Mesothelial cell of epicardium (in vitro differentiated cells): ENCODE measurements at regions not wholly inside any gene's neighbourhood (a gene's known extent, or its start where the extent isn't known, plus 50 kb on each side); places are given as distances from the start of the nearest gene placed in this dataset.

ENCODE experiments used
- DNase-seq, 2 experiments: peaks; one replicate each; pipeline ENCODE4 v3.0.0; 2021; ENCODE audit warnings: low spot score in 2 of 2; ENCODE audit not compliant: unreplicated experiment in 2 of 2
- H3K27ac Mint-ChIP-seq: 2 replicates; pipeline ENCODE4 v1.8.0; 2021; ENCODE audit warnings: mixed read lengths
- H3K27me3 Mint-ChIP-seq: 2 replicates; pipeline ENCODE4 v1.8.0; 2021; ENCODE audit warnings: low read depth, mixed read lengths
- H3K36me3 Mint-ChIP-seq: 2 replicates; pipeline ENCODE4 v1.8.0; 2021; ENCODE audit warnings: mixed read lengths
- H3K4me1 Mint-ChIP-seq: 2 replicates; pipeline ENCODE4 v1.8.0; 2021; ENCODE audit warnings: mixed read lengths
- H3K4me3 Mint-ChIP-seq: 2 replicates; pipeline ENCODE4 v1.8.0; 2021; ENCODE audit warnings: mild to moderate bottlenecking, moderate library complexity, mixed read lengths
- H3K9me3 Mint-ChIP-seq: 2 replicates; pipeline ENCODE4 v1.8.0; 2021; ENCODE audit warnings: mixed read lengths
- TF ChIP-seq, protein P1 (sequence below): fragments of 200-600 bp; sonication (generic); IDR thresholded peaks from one replicate; pipeline ENCODE4 v1.5.0; 2021; ENCODE audit warnings: antibody characterized with exemption; ENCODE audit not compliant: unreplicated experiment

DNA sequence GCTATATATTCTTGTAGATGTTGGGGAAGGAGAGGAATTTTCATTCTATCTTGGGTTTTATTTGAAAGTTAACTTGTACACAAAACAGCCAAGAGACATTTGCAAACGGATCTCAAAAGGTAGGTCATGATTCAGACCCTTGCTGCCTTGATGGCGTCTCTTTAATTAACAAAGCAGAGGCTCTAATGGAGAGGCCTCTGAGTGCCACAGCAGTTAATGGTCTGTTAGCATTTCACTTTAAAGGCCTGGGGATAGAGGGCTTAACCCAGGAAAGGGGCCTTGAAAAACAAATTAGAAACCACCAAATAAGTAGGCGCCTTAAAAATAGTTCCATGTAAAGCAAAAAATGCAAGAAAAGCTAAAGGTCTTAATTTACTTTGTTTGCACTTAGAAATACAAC, 836.9 kb upstream of the CELF4 start:
- DNase-seq = no peak
- TF ChIP-seq, protein P1, sequence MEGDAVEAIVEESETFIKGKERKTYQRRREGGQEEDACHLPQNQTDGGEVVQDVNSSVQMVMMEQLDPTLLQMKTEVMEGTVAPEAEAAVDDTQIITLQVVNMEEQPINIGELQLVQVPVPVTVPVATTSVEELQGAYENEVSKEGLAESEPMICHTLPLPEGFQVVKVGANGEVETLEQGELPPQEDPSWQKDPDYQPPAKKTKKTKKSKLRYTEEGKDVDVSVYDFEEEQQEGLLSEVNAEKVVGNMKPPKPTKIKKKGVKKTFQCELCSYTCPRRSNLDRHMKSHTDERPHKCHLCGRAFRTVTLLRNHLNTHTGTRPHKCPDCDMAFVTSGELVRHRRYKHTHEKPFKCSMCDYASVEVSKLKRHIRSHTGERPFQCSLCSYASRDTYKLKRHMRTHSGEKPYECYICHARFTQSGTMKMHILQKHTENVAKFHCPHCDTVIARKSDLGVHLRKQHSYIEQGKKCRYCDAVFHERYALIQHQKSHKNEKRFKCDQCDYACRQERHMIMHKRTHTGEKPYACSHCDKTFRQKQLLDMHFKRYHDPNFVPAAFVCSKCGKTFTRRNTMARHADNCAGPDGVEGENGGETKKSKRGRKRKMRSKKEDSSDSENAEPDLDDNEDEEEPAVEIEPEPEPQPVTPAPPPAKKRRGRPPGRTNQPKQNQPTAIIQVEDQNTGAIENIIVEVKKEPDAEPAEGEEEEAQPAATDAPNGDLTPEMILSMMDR = no peak
- no peaks in the 10 kb centered on the region for H3K36me3 Mint-ChIP-seq
- peaks cover 13% of the 10 kb centered on the region for H3K9me3 Mint-ChIP-seq
- no peaks in the 10 kb centered on the region for H3K27me3 Mint-ChIP-seq
- H3K27ac Mint-ChIP-seq = no peak overlapping the region
- no peaks in the 10 kb centered on the region for H3K4me1 Mint-ChIP-seq
- H3K4me3 Mint-ChIP-seq = no peak overlapping the region

GRCh38 chr18:38397094-38397493, 831.5 kb upstream of the CELF4 start:
- Mint-ChIP-seq H3K9me3 (no peaks in the 10 kb centered on the region), H3K27ac (no peak overlapping the region), H3K36me3 (no peaks in the 10 kb centered on the region), H3K4me3 (no peak overlapping the region), H3K4me1 (no peaks in the 10 kb centered on the region), H3K27me3 (no peaks in the 10 kb centered on the region)
- DNase-seq = no peak
- TF ChIP-seq, protein P1 = no peak

DNA sequence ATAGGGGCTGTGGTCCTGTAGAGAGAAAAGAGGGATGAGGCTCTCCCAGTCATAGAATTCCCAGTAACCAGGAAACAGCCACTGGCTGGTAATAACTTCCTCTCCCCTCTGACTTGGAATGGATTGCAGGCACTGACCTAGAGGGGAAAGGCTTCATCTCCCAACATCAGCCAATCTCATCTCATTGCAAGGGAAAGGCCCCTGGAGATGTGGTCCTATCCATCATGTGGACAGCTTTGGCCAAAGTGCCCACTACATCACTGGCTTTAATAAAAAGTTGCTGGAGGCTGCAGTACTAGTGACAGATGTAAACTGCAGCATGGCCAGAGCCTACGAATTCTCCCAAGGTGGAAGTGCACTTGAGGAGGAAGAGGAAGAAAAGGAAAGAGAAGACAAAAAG, 820.5 kb upstream of the CELF4 start:
- Mint-ChIP-seq H3K27me3 (no peaks in the 10 kb centered on the region), H3K4me1 (no peaks in the 10 kb centered on the region), H3K9me3 (no peaks in the 10 kb centered on the region), H3K27ac (no peak overlapping the region), H3K36me3 (no peaks in the 10 kb centered on the region), H3K4me3 (no peak overlapping the region)
- no peak for DNase-seq
- TF ChIP-seq, protein P1 = no peak

DNA sequence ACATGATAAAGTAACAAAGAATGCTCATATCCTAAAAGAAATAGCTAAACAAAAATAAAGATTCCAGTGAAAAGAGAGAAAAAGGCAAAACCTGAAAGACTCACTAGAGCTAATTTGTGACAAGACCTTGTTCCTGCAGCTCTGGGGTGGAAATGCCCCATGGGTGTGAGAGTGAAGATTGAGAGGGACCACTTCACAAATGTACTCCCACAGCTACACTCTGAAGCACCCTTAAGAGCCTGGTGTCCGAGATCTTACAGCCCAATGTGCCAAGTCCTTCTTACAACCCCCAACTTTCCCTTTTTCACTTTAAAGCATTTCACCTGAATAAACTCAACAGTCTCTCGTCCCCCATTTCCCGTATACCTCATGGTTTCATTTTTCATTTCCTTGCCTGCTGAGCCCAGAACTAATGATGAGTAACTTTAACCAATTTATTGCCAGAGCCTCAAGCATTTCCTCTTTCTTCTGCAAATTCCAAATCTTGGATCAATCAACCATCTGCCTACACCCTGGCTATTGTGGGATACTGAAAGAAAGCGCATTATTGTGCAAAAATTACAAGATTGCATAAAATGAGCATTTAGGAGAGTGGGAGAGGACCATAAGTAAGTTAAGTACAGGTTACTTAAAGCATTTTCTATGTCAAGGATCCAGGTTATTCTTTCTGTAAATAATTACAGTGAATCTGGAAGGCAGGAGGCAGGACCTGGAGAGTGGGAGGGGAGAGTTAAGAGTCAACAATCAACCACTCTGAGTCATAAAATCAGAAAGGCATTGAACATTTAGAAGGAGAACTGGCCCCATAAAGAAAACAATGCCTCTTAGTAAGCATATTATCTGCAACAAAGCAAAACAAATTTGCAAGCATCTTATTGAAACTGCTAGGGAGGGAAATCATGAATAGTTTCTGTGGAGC, 804.4 kb upstream of the CELF4 start:
- H3K9me3 Mint-ChIP-seq = no peaks in the 10 kb centered on the region
- no peak for DNase-seq
- H3K27me3 Mint-ChIP-seq = no peaks in the 10 kb centered on the region
- no peak overlapping the region for H3K4me3 Mint-ChIP-seq
- H3K27ac Mint-ChIP-seq = no peak overlapping the region
- TF ChIP-seq, protein P1 = no peak
- H3K36me3 Mint-ChIP-seq = no peaks in the 10 kb centered on the region
- H3K4me1 Mint-ChIP-seq = peaks cover 5% of the 10 kb centered on the region

DNA sequence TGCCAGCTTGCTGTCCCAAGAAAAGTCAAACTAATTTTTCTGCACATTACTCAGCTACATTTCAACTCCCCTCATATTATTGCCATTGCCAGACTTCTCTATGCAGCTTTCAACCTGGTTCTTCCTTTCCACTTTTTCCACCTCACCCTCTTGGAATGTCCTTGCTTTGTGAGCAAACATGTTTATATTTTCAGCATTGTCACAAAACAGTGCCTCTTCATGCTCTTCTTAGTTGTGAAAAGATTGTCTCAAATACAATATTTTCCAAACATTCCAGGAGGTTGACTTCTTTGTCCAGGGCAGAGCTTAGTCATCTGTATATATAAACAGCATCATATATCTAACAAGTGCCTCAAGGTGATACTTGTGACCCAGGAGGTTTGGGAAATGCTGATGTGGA, 803.3 kb upstream of the CELF4 start:
- H3K4me1 Mint-ChIP-seq = peaks cover 5% of the 10 kb centered on the region
- no peak overlapping the region for H3K27ac Mint-ChIP-seq
- H3K9me3 Mint-ChIP-seq = no peaks in the 10 kb centered on the region
- DNase-seq = no peak
- no peaks in the 10 kb centered on the region for H3K27me3 Mint-ChIP-seq
- no peak overlapping the region for H3K4me3 Mint-ChIP-seq
- no peaks in the 10 kb centered on the region for H3K36me3 Mint-ChIP-seq
- TF ChIP-seq, protein P1 = no peak
